ENCODE measurements at regions not wholly inside any gene's neighbourhood (a gene's known extent, or its start where the extent isn't known, plus 50 kb on each side); places are given as distances from the start of the nearest gene placed in this dataset.
"Not testable (repeated sequence)": the region's sequence is repeated elsewhere in the genome, so short reads cannot be mapped to it uniquely, and the experiment has no call there.

DNA sequence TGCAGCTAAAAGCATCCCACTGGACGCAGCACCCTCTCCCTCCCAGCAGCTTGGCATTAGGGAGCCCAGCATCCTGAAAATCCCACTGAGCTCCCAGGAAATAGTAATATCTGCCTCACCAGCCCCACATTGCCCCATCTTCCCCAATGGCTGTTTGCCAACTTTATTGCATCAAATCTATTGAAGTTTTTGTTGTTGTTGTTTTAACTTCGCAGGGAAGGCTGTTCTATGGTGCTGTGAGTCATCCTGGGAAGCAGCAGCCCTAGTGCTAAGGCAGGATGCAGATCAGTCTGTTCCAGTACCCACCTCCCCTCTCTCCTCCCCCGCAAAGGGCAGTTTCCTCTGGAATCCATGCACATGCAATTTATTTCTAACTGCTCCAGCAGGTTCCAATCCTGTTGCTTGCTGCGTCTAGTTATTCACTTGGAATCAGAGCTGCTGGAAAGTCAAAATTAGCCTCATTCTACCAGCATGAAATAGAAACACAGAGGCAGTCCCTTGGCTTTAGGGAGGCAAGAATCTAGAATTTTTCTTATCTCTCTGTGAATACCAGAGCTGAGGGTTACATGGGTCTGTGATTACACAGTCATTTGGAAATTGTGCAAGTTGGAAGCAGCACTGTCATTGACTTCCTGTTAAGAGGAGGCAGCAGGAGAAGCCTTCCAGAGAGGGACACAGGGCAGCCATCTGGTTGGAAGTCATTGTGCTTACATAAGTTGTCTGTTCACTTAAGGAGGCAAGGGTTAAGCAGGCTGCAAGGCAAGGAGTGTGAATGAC, 115.9 kb upstream of the CACUL1 start:
- no peak for DNase-seq (ENCODE audit: low spot score)

GRCh38 chr10:118871244-118871865, 116.6 kb upstream of the CACUL1 start:
- no peak for DNase-seq (ENCODE audit: low spot score)

GRCh38 chr10:118873091-118873737, 118.4 kb upstream of the CACUL1 start:
- DNase-seq (ENCODE audit: low spot score): no peak

DNA sequence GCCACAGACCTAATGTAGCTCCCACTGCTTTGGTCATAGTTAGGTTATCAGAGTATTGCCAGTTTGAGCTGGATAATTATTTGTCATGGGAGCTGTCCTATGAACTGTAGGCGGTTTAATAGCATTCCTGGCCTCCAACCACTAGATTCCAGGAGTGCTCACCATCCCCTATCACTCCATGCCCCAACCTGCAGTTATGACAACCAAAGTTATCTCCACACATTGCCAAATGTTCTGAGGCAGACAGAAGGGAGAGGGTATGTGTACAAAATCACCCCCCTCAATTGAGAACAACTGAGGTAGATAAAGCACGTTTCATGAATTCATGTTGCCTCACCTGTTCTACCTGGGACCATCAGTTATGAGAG, 119.0 kb upstream of the CACUL1 start:
- no peak for DNase-seq (ENCODE audit: low spot score)

GRCh38 chr10:118874171-118874570, 119.4 kb upstream of the CACUL1 start:
- no peak for DNase-seq (ENCODE audit: low spot score)

- no peak for DNase-seq (ENCODE audit: low spot score)
Observed at GRCh38 chr10:118875087-118875486, 120.3 kb upstream of the CACUL1 start.

- DNase-seq (ENCODE audit: low spot score): no peak
Observed at GRCh38 chr10:118882741-118883140, 128.0 kb upstream of the CACUL1 start.

GRCh38 chr10:118892255-118892654, 137.3 kb upstream of the NANOS1 start:
- DNase-seq (ENCODE audit: low spot score): no peak

DNA sequence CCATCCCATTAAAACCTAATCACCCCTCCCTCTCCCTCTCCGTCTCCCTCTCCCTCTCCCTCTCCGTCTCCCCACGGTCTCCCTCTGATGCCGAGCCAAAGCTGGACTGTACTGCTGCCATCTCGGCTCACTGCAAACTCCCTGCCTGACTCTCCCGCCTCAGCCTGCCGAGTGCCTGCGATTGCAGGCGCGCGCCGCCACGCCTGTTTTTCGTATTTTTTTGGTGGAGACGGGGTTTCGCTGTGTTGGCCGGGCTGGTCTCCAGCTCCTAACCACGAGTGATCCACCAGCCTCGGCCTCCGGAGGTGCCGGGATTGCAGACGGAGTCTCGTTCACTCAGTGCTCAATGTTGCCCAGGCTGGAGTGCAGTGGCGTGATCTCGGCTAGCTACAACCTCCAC, 134.6 kb upstream of the NANOS1 start:
- not testable (repeated sequence) for DNase-seq (ENCODE audit: low spot score)

GRCh38 chr10:118900617-118901016, 128.9 kb upstream of the NANOS1 start:
- no peak for DNase-seq (ENCODE audit: low spot score)

GRCh38 chr10:118901380-118901779, 128.1 kb upstream of the NANOS1 start:
- no peak for DNase-seq (ENCODE audit: low spot score)

DNA sequence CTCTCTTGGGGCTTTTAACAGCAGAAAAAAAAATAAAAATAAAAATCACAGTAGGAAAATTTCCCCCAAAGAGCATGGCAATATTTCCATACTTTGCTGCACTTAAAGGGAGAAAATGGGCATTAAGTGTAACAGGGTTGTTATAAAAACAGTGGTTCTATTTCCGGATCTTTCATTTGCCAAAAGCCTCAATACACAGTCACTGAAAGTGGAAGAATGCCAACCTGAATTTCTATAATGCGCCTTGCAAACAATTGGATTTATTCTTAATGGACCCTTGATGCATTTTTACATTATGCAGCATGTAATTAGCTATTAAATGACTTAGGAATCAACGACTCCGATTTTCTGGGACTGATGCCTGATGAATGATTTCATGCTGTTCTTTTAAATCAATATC, 127.6 kb upstream of the NANOS1 start:
- DNase-seq (ENCODE audit: low spot score): no peak

- DNase-seq (ENCODE audit: low spot score): not testable (repeated sequence)
Observed at GRCh38 chr10:118902656-118903055, 126.9 kb upstream of the NANOS1 start.

GRCh38 chr10:118903251-118903650, 126.3 kb upstream of the NANOS1 start:
- no peak for DNase-seq (ENCODE audit: low spot score)

DNA sequence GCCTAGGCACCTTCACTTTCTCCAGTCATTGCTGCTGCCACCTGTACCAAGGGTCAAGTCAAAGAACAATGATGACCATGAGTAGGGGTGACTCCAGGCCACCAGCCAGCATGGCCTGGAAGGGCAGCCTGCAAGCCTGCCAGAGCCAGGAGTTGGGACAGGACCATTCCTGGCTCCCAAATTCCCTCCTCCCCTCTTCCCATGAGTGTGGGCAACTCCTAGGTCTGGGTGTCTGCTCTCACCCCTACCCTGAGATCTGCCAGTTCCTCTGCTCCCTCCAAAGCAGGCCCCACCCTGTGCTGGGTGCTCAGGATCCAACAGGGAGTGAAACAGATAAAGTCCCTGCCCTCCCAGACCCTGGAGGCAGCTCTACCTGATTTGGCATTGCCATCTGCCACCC, 125.8 kb upstream of the NANOS1 start:
- DNase-seq (ENCODE audit: low spot score): no peak

- no peak for DNase-seq (ENCODE audit: low spot score)
Observed at GRCh38 chr10:118904286-118904685, 125.2 kb upstream of the NANOS1 start.

DNA sequence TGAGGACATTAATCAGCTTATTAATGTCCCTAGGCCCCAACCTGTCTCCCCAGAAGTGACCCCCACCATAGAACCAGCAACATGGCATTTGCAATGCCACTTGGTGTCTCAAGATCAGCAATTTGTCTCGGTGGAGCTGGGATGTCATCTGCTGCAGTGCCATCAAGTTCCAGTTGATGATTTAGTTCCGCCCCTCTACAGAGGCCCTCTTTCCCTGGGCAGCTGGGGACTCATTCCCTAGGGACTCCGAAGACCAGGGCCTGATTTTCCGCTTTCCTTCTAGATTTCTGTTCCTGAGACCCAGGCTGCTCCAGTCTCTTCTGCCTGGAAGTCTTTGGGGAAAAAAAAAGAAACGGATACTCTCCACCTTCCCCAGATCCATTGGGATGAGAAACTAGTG, 122.5 kb upstream of the NANOS1 start:
- DNase-seq (ENCODE audit: low spot score): no peak

DNA sequence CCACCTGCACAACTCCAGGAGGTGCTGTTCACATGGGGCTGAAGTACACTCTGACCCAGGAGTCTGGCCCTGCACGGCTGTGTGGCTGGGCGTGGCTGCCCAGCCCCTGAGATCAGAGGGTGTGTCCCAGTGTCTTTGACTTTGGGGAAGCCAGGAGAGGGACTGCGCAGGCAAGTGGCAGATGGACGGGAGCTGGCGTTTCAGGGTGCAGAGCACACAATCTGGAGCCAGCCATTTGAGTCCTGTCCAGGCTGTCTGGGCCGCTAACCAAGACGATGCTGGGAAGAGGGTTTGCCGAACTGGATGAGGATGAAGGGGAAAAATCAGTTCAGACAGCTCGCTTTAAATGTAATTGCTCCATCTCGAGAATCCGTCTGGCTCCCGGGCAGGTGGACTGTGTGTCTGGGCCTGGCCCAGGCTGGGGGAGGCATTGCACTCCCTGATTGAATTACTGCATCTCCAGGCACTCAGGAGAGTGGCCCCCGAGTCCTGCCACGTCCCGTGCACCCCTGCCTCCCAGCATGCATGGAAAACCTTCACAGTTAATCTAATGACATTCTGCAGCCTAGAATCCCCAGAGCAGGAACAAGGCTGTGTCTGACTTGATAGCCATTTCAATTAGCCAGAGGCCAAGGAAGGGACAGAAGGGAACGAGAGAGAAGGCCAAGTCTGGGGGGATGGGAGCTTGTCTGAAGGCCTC, 120.8 kb upstream of the NANOS1 start:
- DNase-seq (ENCODE audit: low spot score): no peak

- DNase-seq (ENCODE audit: low spot score): no peak
Observed at GRCh38 chr10:118910702-118911101, 118.8 kb upstream of the NANOS1 start.

DNA sequence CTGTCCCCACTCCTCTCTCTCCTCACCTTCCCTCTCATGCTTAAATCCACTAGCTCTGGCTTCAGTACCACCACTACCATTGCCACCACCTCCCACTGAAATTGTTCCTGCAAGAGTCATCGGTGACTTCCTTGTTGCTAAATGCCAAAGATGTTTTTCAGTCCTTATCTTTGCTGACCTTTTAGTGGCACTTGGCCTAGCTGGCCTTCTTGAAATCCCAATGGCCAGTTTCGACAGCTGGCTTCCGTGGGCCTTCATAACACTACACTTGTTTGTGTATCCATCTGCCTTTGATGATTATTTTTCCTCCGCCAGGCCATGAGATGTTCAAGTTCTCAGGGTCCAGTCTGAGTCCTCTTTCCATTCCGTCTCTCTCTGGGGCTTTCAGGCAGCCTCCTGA, 118.2 kb upstream of the NANOS1 start:
- DNase-seq (ENCODE audit: low spot score): no peak

GRCh38 chr10:118912961-118913600, 116.4 kb upstream of the NANOS1 start:
- no peak for DNase-seq (ENCODE audit: low spot score)

- DNase-seq (ENCODE audit: low spot score): no peak
Observed at GRCh38 chr10:118913825-118914224, 115.7 kb upstream of the NANOS1 start.
